K562 (cell line): ENCODE measurements at regions not wholly inside any gene's neighbourhood (a gene's known extent, or its start where the extent isn't known, plus 50 kb on each side); places are given as distances from the start of the nearest gene placed in this dataset.

Source experiments
- ATAC-seq: fragments of 200-7000 bp; cut with Tn5 transposase; 3 replicates; pipeline ENCODE4 v1.9.1; 2020; ENCODE audit warnings: moderate library complexity
- BruUV-seq: library from RNA; stranded (reverse); fragments of 400-500 nt; replicated peaks from 2 replicates; lab custom pipeline; 2021; lab: Mats Ljungman, UMichigan
- CTCF ChIA-PET: fragments of 300-600 bp; formaldehyde crosslinking; extraction: SDS; loops from one replicate; lab custom pipeline; 2021; ENCODE audit warnings: low intra/inter-chr PET ratio; lab: Yijun Ruan, JAX
- POLR2A ChIA-PET: fragments of 300-600, 350-650 bp; sonication (Branson Sonifier 250); formaldehyde crosslinking; extraction: SDS; loops from one replicate; lab custom pipeline; 2021; ENCODE audit warnings: antibody characterized with exemption, inconsistent platforms; lab: Yijun Ruan, JAX
- DNase-seq, 4 experiments: peaks; one replicate each; pipeline versions ENCODE4 v3.0.0 to v3.0.0-alpha.2; 2011 to 2018; ENCODE audit warnings: low spot score in 3 of 4, mixed read lengths in 3 of 4; ENCODE audit errors: extremely low read depth in 1 of 4
- FAIRE-seq: peaks from 2 replicates; lab custom pipeline; 2011; peaks lifted over from hg19 to GRCh38; lab: Jason Lieb, UNC
- H2AFZ ChIP-seq: 2 replicates; pipeline ENCODE4 v1.6.0; 2011; ENCODE audit warnings: low read depth, low read length, control low read depth, inconsistent platforms
- H3K27ac ChIP-seq: fragments of 200-600 bp; 3 replicates; pipeline ENCODE4 v1.8.0; 2011; ENCODE audit warnings: low read depth, mild to moderate bottlenecking, control low read depth, inconsistent platforms, low read length, moderate library complexity, mixed read lengths; ENCODE audit errors: extremely low read depth
- H3K27me3 ChIP-seq, 2 experiments: fragments of 300-600 bp in 1 of 2; 2 replicates in 1 of 2; 3 replicates in 1 of 2; pipeline versions ENCODE4 v1.6.0 to v1.8.0; 2011; ENCODE audit warnings: inconsistent platforms in 2 of 2, low read length in 2 of 2, mild to moderate bottlenecking in 1 of 2, mixed read lengths in 1 of 2, moderate library complexity in 1 of 2; ENCODE audit not compliant: control insufficient read depth in 2 of 2, insufficient read depth in 2 of 2
- H3K36me3 ChIP-seq: fragments of 300-600 bp; 3 replicates; pipeline ENCODE4 v1.8.0; 2011; ENCODE audit warnings: mild to moderate bottlenecking, low read length, inconsistent platforms; ENCODE audit not compliant: control insufficient read depth, insufficient read depth
- H3K4me1 ChIP-seq, 2 experiments: fragments of 200-600 bp in 1 of 2; replicated peaks in 1 of 2; 2 replicates in 1 of 2; 3 replicates in 1 of 2; pipeline versions ENCODE4 v1.5.1 to v1.8.0; 2011; ENCODE audit warnings: inconsistent platforms in 2 of 2, low read length in 2 of 2, mild to moderate bottlenecking in 1 of 2, mixed read lengths in 1 of 2, moderate library complexity in 1 of 2; ENCODE audit not compliant: control insufficient read depth in 2 of 2, insufficient read depth in 2 of 2
- H3K4me2 ChIP-seq: 2 replicates; pipeline ENCODE4 v1.6.1; 2011; ENCODE audit warnings: low read length, control low read depth, inconsistent platforms, mixed read lengths; ENCODE audit not compliant: insufficient read depth
- H3K4me3 ChIP-seq: fragments of 200-600 bp; sonication (generic), shearing (Covaris generic); 2 replicates; pipeline ENCODE4 v1.5.1; 2016; ENCODE audit warnings: control low read depth, inconsistent platforms
- H3K79me2 ChIP-seq: fragments of 200-600 bp; 3 replicates; pipeline ENCODE4 v1.8.0; 2011; ENCODE audit warnings: low read length, inconsistent platforms; ENCODE audit not compliant: control insufficient read depth, insufficient read depth
- H3K9ac ChIP-seq, 2 experiments: 2 replicates each; pipeline versions ENCODE4 v1.6.0 to v1.6.1; 2011; ENCODE audit warnings: low read depth in 2 of 2, low read length in 2 of 2, control low read depth in 1 of 2, inconsistent platforms in 1 of 2, mild to moderate bottlenecking in 1 of 2, mixed read lengths in 1 of 2; ENCODE audit not compliant: insufficient read depth in 1 of 2
- H3K9me1 ChIP-seq: one replicate; pipeline ENCODE4 v1.6.0; 2011; ENCODE audit warnings: inconsistent platforms, mild to moderate bottlenecking, low read length, moderate library complexity; ENCODE audit not compliant: control insufficient read depth, insufficient read depth
- H3K9me3 ChIP-seq: replicated peaks from 2 replicates; pipeline ENCODE4 v1.5.1; 2011; ENCODE audit warnings: low read depth, low read length, inconsistent platforms; ENCODE audit not compliant: control insufficient read depth, insufficient read depth
- H4K20me1 ChIP-seq: replicated peaks from 2 replicates; pipeline ENCODE4 v1.6.1; 2011; ENCODE audit warnings: low read length, inconsistent platforms, mixed read lengths; ENCODE audit not compliant: control insufficient read depth, insufficient read depth
- ARHGAP35 ChIP-seq: fragments of 450-650 bp; IDR thresholded peaks from 2 replicates; pipeline ENCODE4 v1.6.1; 2018; ENCODE audit not compliant: partially characterized antibody
- ATF3 ChIP-seq, 2 experiments: fragments of 450-650 bp in 1 of 2; sonication (generic) in 1 of 2; formaldehyde crosslinking in 1 of 2; IDR thresholded peaks in 1 of 2; conservative IDR thresholded peaks in 1 of 2; 2 replicates each; pipeline versions ENCODE4 v1.6.1 to v1.8.1; 2016 to 2023; ENCODE audit warnings: mild to moderate bottlenecking in 2 of 2, moderate library complexity in 2 of 2, inconsistent platforms in 1 of 2, missing genetic modification reagents in 1 of 2
- CREB5 ChIP-seq: fragments of 250-450 bp; sonication (Bioruptor Pico); IDR thresholded peaks from 2 replicates; pipeline ENCODE4 v1.5.0; 2020; ENCODE audit warnings: mild to moderate bottlenecking
- KLF16 ChIP-seq: IDR thresholded peaks from 2 replicates; pipeline ENCODE4 v1.6.1; 2016; ENCODE audit warnings: antibody characterized with exemption
- MECOM ChIP-seq: fragments of 250-450 bp; sonication (Bioruptor Pico); IDR thresholded peaks from 2 replicates; pipeline ENCODE4 v1.8.0; 2022; ENCODE audit warnings: inconsistent platforms
- NFIX ChIP-seq: fragments of 250-450 bp; sonication (Bioruptor Pico); IDR thresholded peaks from 2 replicates; pipeline ENCODE4 v1.4.0; 2020; ENCODE audit warnings: low read depth, mild to moderate bottlenecking, moderate library complexity
- PTRF ChIP-seq: fragments of 450-650 bp; IDR thresholded peaks from 2 replicates; pipeline ENCODE4 v1.6.1; 2016; ENCODE audit warnings: mild to moderate bottlenecking, missing genetic modification characterization, missing compliant biosample characterization
- SETDB1 ChIP-seq: IDR thresholded peaks from one replicate; pipeline ENCODE4 v1.6.1; 2012; ENCODE audit warnings: low read length, control low read depth, inconsistent platforms
- ZNF121 ChIP-seq: sonication (generic); formaldehyde crosslinking; conservative IDR thresholded peaks from 2 replicates; pipeline ENCODE4 v1.8.0; 2022; ENCODE audit warnings: missing genetic modification reagents
- ZNF124 ChIP-seq: sonication (generic); formaldehyde crosslinking; IDR thresholded peaks from 2 replicates; pipeline ENCODE4 v1.8.1; 2022; ENCODE audit warnings: missing genetic modification reagents
- ZNF282 ChIP-seq: sonication (generic); formaldehyde crosslinking; IDR thresholded peaks from 2 replicates; pipeline ENCODE4 v1.8.1; 2023; ENCODE audit warnings: missing genetic modification reagents
- ZNF696 ChIP-seq: fragments of 250-450 bp; sonication (Bioruptor Pico); conservative IDR thresholded peaks from 2 replicates; pipeline ENCODE4 v1.4.0; 2020; ENCODE audit warnings: mild to moderate bottlenecking, moderate library complexity
- WGBS: fragments of 100-300 bp; shearing (Covaris generic); methylation state at CpG from one replicate; pipeline ENCODE4 v1.1.6; 2016; ENCODE audit warnings: low coverage, mixed read lengths; ENCODE audit not compliant: insufficient coverage; ENCODE audit errors: missing lambda C conversion rate; 5-methylcytosine and 5-hydroxymethylcytosine counted together
- in situ Hi-C: fragments of 300-500 bp; cut with MboI; formaldehyde crosslinking; loops from 4 replicates; pipeline ENCODE4 v1.15.0; 2018; ENCODE audit warnings: inconsistent platforms, mixed read lengths
- intact Hi-C: fragments of 100-400 bp; cut with micrococcal nuclease; formaldehyde crosslinking; loops from 2 replicates; pipeline ENCODE4 v1.14.2; 2022
- TF ChIP-seq, protein P1 (sequence below): fragments of 250-450 bp; sonication (Bioruptor Pico); IDR thresholded peaks from 2 replicates; pipeline ENCODE4 v1.5.1; 2021; ENCODE audit warnings: mild to moderate bottlenecking
- TF ChIP-seq, protein P2 (sequence below), 2 experiments: fragments of 150-350 bp in 1 of 2; IDR thresholded peaks; 2 replicates each; pipeline ENCODE4 v1.6.1; 2012 to 2016; ENCODE audit warnings: low read depth in 2 of 2, low read length in 2 of 2, mild to moderate bottlenecking in 1 of 2, moderate library complexity in 1 of 2

DNA sequence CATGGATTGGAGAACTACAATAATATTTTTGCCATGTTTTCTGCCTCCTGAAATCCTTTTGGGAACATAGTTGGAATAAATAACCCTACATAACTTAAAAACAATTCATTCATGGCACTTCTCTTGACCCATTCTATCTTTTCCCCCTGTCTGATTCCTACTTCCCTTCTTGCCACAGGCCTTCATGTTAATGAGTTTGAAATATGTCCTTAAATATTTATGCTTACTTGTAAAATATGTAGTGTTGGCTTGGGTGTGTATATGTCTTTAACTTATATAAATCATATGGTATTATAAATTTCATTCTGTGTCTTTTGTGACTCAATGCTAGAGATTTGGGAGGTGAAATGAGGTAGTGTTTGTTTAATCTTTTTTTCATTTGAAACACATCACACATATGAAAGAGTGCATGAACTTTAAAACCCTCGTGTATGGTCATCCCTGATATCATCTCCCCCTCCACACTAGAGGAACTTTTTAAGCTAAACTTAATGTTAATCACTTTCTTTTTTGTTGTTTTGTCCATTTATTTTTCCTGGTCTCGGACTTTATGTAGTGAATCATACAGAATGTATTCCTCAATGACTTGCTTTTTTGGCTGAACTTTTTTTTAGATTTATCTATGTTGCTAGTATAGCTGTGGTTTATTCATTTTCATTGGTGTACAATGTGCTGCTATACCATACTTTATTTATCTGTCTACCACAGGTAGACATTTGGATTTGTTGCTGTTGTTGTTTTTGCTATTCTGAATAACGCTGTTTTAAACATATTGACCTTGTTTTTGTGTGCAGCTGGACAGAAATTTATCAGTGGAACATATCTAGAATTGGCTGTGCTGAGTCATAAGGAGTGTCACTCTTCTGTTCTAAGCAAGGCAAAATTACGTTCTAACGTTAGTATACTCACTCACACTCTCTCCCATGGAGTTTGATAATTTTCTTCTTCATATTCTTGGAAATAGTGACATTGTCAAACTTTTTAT, 441.6 kb downstream of the PLPP3 start:
- Histone ChIP-seq H3K4me1 (no peaks in the 10 kb centered on the region; a peak in 1 of 5 replicates), H3K9me1 (no peaks in the 10 kb centered on the region), H3K79me2 (no peaks in the 10 kb centered on the region), H3K9ac (no peak overlapping the region), H3K27me3 (no peaks in the 10 kb centered on the region), H3K27ac (peak overlapping the region; percentile 36; the same call in 1 of the 3 replicates), H3K9me3 (no peaks in the 10 kb centered on the region), H4K20me1 (no peaks in the 10 kb centered on the region), H3K4me3 (no peak overlapping the region), H3K36me3 (no peaks in the 10 kb centered on the region), H2AFZ (no peak overlapping the region), H3K4me2 (no peak overlapping the region; the same call in 1 of the 2 replicates)
- WGBS, result 0% methylated on average over 5 of the region's 5 CpGs
- no peak for FAIRE-seq
- CTCF ChIA-PET, result no interaction called here
- intact Hi-C loops (no loop called here), in situ Hi-C loops (no loop called here)
- POLR2A ChIA-PET, result no interaction called here
- BruUV-seq, result no TSS peak
- DNase-seq, result peak in 2 of 4 experiments; percentile 7 to 8
- peak; percentile 59; the same call in 1 of the 3 replicates for ATAC-seq
- TF ChIP-seq ATF3 (IDR thresholded peaks at IDR 0.05), result peak; percentile 37; the same call in 1 of the 2 replicates
- TF ChIP-seq ATF3 (CRISPR knock-in tag; conservative IDR thresholded peaks at IDR 0.05), result no peak
- TF ChIP-seq ZNF282 (CRISPR knock-in tag), result no peak
- TF ChIP-seq ZNF696, result no peak
- TF ChIP-seq PTRF (tag), result no peak
- TF ChIP-seq, protein P1, sequence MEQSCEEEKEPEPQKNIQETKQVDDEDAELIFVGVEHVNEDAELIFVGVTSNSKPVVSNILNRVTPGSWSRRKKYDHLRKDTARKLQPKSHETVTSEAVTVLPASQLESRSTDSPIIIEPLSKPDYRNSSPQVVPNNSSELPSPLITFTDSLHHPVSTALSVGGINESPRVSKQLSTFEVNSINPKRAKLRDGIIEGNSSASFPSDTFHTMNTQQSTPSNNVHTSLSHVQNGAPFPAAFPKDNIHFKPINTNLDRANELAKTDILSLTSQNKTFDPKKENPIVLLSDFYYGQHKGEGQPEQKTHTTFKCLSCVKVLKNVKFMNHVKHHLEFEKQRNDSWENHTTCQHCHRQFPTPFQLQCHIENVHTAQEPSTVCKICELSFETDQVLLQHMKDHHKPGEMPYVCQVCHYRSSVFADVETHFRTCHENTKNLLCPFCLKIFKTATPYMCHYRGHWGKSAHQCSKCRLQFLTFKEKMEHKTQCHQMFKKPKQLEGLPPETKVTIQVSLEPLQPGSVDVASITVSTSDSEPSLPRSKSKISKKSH (CRISPR knock-in tag), result no peak
- TF ChIP-seq MECOM (CRISPR knock-in tag), result no peak
- no peak for TF ChIP-seq SETDB1
- TF ChIP-seq, protein P2, sequence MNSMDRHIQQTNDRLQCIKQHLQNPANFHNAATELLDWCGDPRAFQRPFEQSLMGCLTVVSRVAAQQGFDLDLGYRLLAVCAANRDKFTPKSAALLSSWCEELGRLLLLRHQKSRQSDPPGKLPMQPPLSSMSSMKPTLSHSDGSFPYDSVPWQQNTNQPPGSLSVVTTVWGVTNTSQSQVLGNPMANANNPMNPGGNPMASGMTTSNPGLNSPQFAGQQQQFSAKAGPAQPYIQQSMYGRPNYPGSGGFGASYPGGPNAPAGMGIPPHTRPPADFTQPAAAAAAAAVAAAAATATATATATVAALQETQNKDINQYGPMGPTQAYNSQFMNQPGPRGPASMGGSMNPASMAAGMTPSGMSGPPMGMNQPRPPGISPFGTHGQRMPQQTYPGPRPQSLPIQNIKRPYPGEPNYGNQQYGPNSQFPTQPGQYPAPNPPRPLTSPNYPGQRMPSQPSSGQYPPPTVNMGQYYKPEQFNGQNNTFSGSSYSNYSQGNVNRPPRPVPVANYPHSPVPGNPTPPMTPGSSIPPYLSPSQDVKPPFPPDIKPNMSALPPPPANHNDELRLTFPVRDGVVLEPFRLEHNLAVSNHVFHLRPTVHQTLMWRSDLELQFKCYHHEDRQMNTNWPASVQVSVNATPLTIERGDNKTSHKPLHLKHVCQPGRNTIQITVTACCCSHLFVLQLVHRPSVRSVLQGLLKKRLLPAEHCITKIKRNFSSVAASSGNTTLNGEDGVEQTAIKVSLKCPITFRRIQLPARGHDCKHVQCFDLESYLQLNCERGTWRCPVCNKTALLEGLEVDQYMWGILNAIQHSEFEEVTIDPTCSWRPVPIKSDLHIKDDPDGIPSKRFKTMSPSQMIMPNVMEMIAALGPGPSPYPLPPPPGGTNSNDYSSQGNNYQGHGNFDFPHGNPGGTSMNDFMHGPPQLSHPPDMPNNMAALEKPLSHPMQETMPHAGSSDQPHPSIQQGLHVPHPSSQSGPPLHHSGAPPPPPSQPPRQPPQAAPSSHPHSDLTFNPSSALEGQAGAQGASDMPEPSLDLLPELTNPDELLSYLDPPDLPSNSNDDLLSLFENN (IDR thresholded peaks at IDR 0.05; ENCODE audit: low read depth in 2 of 2, low read length in 2 of 2), result no peak
- TF ChIP-seq ZNF121 (CRISPR knock-in tag), result no peak
- TF ChIP-seq NFIX (CRISPR knock-in tag), result no peak
- no peak for TF ChIP-seq CREB5 (CRISPR knock-in tag)
- no peak for TF ChIP-seq ARHGAP35
- TF ChIP-seq ZNF124 (CRISPR knock-in tag), result no peak
- TF ChIP-seq KLF16, result no peak
